SU-DHL-6 (cell line): ENCODE measurements at regions not wholly inside any gene's neighbourhood (a gene's known extent, or its start where the extent isn't known, plus 50 kb on each side); places are given as distances from the start of the nearest gene placed in this dataset.

Experiments
- EZH2phosphoT487 ChIP-seq: fragments of 200-600 bp; sonication (generic), shearing (Covaris generic); conservative IDR thresholded peaks from 2 replicates; pipeline ENCODE4 v1.6.1; 2018; ENCODE audit warnings: mild to moderate bottlenecking, antibody characterized with exemption, low read length, moderate library complexity, mixed read lengths
- TF ChIP-seq, protein P1 (sequence below): fragments of 200-600 bp; sonication (generic); IDR thresholded peaks from one replicate; pipeline ENCODE4 v1.5.1; 2017; ENCODE audit warnings: antibody characterized with exemption, mild to moderate bottlenecking, low read length, moderate library complexity; ENCODE audit not compliant: insufficient read depth, poor library complexity, severe bottlenecking

DNA sequence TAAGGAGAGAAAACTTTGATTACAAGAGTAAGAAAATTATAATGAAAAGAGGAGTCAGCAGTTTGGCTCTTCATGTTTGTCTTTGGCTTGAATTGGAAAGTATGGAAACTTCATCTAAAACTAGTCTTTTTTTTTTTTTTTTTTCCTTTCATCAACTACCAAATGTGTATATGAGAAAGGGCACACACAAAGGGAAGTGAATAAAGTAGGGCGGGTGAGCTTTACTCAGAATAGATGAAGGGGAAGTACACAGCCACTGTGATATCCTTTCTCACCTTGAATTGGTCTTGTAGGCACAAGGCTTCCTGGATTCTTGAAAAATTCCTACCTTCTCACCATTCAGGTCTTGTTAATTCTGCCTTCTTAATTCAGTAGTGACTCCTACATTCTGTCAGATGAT, 652.3 kb upstream of the KCNMB2 start:
- TF ChIP-seq, protein P1, sequence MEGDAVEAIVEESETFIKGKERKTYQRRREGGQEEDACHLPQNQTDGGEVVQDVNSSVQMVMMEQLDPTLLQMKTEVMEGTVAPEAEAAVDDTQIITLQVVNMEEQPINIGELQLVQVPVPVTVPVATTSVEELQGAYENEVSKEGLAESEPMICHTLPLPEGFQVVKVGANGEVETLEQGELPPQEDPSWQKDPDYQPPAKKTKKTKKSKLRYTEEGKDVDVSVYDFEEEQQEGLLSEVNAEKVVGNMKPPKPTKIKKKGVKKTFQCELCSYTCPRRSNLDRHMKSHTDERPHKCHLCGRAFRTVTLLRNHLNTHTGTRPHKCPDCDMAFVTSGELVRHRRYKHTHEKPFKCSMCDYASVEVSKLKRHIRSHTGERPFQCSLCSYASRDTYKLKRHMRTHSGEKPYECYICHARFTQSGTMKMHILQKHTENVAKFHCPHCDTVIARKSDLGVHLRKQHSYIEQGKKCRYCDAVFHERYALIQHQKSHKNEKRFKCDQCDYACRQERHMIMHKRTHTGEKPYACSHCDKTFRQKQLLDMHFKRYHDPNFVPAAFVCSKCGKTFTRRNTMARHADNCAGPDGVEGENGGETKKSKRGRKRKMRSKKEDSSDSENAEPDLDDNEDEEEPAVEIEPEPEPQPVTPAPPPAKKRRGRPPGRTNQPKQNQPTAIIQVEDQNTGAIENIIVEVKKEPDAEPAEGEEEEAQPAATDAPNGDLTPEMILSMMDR = no peak
- TF ChIP-seq EZH2phosphoT487 = no peak
